Fibroblast of lung (primary cell): ENCODE measurements at regions not wholly inside any gene's neighbourhood (a gene's known extent, or its start where the extent isn't known, plus 50 kb on each side); places are given as distances from the start of the nearest gene placed in this dataset.

Source experiments
- DNase-seq, 2 donors: peaks; one replicate each; pipeline versions ENCODE4 v3.0.0 to v3.0.0-alpha.2; 2010; ENCODE audit warnings: low read depth in 2 of 2
- H2AFZ ChIP-seq: 2 replicates; pipeline ENCODE4 v1.5.1; 2012; ENCODE audit warnings: low read length, control low read depth, inconsistent platforms
- H3K27ac ChIP-seq: 2 replicates; pipeline ENCODE4 v1.5.1; 2011; ENCODE audit warnings: low read length, control low read depth; ENCODE audit not compliant: insufficient read depth
- H3K27me3 ChIP-seq: 2 replicates; pipeline ENCODE4 v1.5.1; 2011; ENCODE audit warnings: mild to moderate bottlenecking, low read length; ENCODE audit not compliant: control insufficient read depth, insufficient read depth
- H3K36me3 ChIP-seq: 2 replicates; pipeline ENCODE4 v1.5.1; 2011; ENCODE audit warnings: low read length; ENCODE audit not compliant: control insufficient read depth, insufficient read depth
- H3K4me1 ChIP-seq: 2 replicates; pipeline ENCODE4 v1.5.1; 2011; ENCODE audit warnings: low read length; ENCODE audit not compliant: control insufficient read depth, insufficient read depth; ENCODE audit errors: extremely low read depth
- H3K4me2 ChIP-seq: 2 replicates; pipeline ENCODE4 v1.5.1; 2011; ENCODE audit warnings: low read length, control low read depth; ENCODE audit not compliant: insufficient read depth; ENCODE audit errors: extremely low read depth
- H3K4me3 ChIP-seq, 4 experiments: fragments of 200-600 bp in 1 of 4; sonication (generic) in 1 of 4; replicated peaks in 1 of 4; 2 replicates each; pipeline ENCODE4 v1.5.1; 2011 to 2016; ENCODE audit warnings: low read length in 4 of 4, low read depth in 3 of 4, mild to moderate bottlenecking in 3 of 4, control low read depth in 2 of 4, inconsistent platforms in 1 of 4, mixed read lengths in 1 of 4; ENCODE audit not compliant: insufficient read depth in 1 of 4; ENCODE audit errors: control extremely low read depth in 1 of 4
- H3K79me2 ChIP-seq: 2 replicates; pipeline ENCODE4 v1.5.1; 2012; ENCODE audit warnings: mild to moderate bottlenecking, low read length, inconsistent platforms; ENCODE audit not compliant: control insufficient read depth, insufficient read depth
- H3K9ac ChIP-seq: 2 replicates; pipeline ENCODE4 v1.5.1; 2011; ENCODE audit warnings: mild to moderate bottlenecking, low read length, control low read depth; ENCODE audit not compliant: insufficient read depth
- H3K9me3 ChIP-seq: 2 replicates; pipeline ENCODE4 v1.5.1; 2012; ENCODE audit warnings: low read depth, low read length; ENCODE audit not compliant: control insufficient read depth, insufficient read depth
- H4K20me1 ChIP-seq: 2 replicates; pipeline ENCODE4 v1.5.1; 2011; ENCODE audit warnings: low read length; ENCODE audit not compliant: control insufficient read depth, insufficient read depth; ENCODE audit errors: extremely low read depth
- CTCF ChIP-seq, 2 donors: IDR thresholded peaks in 1 of 2; conservative IDR thresholded peaks in 1 of 2; 1 replicate in 1 of 2; 2 replicates in 1 of 2; pipeline ENCODE4 v1.5.1; 2011 to 2012; ENCODE audit warnings: low read length in 2 of 2, control low read depth in 1 of 2, inconsistent platforms in 1 of 2, low read depth in 1 of 2, mild to moderate bottlenecking in 1 of 2
- EZH2 ChIP-seq: IDR thresholded peaks from 2 replicates; pipeline ENCODE4 v1.5.1; 2012; ENCODE audit warnings: low read length, control low read depth, mild to moderate bottlenecking; ENCODE audit errors: missing control alignments

- TF ChIP-seq CTCF (conservative IDR thresholded peaks at IDR 0.05 in 1 of 2, IDR thresholded peaks at IDR 0.05 in 1 of 2; ENCODE audit: low read depth in 1 of 2, low read length in 2 of 2), result no peak
- no peak for TF ChIP-seq EZH2
- no peaks in the 10 kb centered on the region for H3K79me2 ChIP-seq
Observed at GRCh38 chr1:106555571-106555970, 500.9 kb upstream of the PRMT6 start.

DNA sequence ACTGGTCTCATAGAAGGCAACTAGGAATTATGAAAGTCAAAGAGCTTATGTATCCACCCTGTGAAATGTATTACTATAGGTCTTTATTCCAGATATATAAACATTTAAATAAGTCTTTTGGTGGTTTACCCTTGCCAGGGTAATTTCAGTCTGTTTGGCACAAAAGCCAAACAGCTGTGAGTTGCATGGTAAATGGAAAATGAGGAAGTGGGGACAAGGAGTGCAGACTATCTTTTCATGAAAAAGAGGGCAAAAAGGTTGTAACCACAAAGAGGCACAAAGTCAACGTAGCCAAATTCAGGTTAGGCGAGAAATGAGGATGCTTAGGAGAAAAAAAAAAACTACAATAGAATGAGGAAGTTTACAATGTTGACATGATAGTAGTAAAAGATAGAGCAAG lies 492.3 kb upstream of the PRMT6 start:
- Histone ChIP-seq H4K20me1 (no peaks in the 10 kb centered on the region), H3K9ac (no peak overlapping the region), H2AFZ (no peak overlapping the region), H3K4me3 (no peak overlapping the region), H3K4me1 (no peaks in the 10 kb centered on the region), H3K79me2 (no peaks in the 10 kb centered on the region), H3K36me3 (no peaks in the 10 kb centered on the region), H3K9me3 (no peaks in the 10 kb centered on the region), H3K27me3 (no peaks in the 10 kb centered on the region), H3K27ac (no peak overlapping the region), H3K4me2 (no peak overlapping the region)
- DNase-seq, result no peak
- TF ChIP-seq CTCF (conservative IDR thresholded peaks at IDR 0.05 in 1 of 2, IDR thresholded peaks at IDR 0.05 in 1 of 2; ENCODE audit: low read depth in 1 of 2, low read length in 2 of 2), result no peak
- no peak for TF ChIP-seq EZH2

More at GRCh38 chr1:106555571-106555970, 500.9 kb upstream of the PRMT6 start:
- H3K27me3 ChIP-seq, result no peaks in the 10 kb centered on the region
- no peak overlapping the region for H2AFZ ChIP-seq
- H3K4me2 ChIP-seq, result no peak overlapping the region
- no peak overlapping the region for H3K27ac ChIP-seq
- no peaks in the 10 kb centered on the region for H3K4me1 ChIP-seq
- no peak for DNase-seq
- H3K9me3 ChIP-seq, result no peaks in the 10 kb centered on the region
- no peak overlapping the region for H3K4me3 ChIP-seq
- no peaks in the 10 kb centered on the region for H3K36me3 ChIP-seq
- H3K9ac ChIP-seq, result no peak overlapping the region
- no peaks in the 10 kb centered on the region for H4K20me1 ChIP-seq

- no peak overlapping the region for H3K27ac ChIP-seq
- no peak overlapping the region for H3K4me3 ChIP-seq
- H3K4me2 ChIP-seq, result no peak overlapping the region
- no peaks in the 10 kb centered on the region for H3K27me3 ChIP-seq
- H3K79me2 ChIP-seq, result no peaks in the 10 kb centered on the region
- no peaks in the 10 kb centered on the region for H3K9me3 ChIP-seq
- no peaks in the 10 kb centered on the region for H3K36me3 ChIP-seq
- no peak overlapping the region for H3K9ac ChIP-seq
- no peaks in the 10 kb centered on the region for H4K20me1 ChIP-seq
- DNase-seq, result no peak
- no peak overlapping the region for H2AFZ ChIP-seq
- no peaks in the 10 kb centered on the region for H3K4me1 ChIP-seq
- TF ChIP-seq CTCF (conservative IDR thresholded peaks at IDR 0.05 in 1 of 2, IDR thresholded peaks at IDR 0.05 in 1 of 2; ENCODE audit: low read depth in 1 of 2, low read length in 2 of 2), result no peak
- TF ChIP-seq EZH2, result no peak
Observed at GRCh38 chr1:106568201-106568974, 488.1 kb upstream of the PRMT6 start.
